NOMO-1 treated with dmso at 0.1 percent for 144 hours (cell line): ENCODE measurements at regions not wholly inside any gene's neighbourhood (a gene's known extent, or its start where the extent isn't known, plus 50 kb on each side); places are given as distances from the start of the nearest gene placed in this dataset.

Source experiments
- DNase-seq: peaks from one replicate; lab custom pipeline; 2025; ENCODE audit not compliant: unreplicated experiment; lab: John Stamatoyannopoulos, UW

DNA sequence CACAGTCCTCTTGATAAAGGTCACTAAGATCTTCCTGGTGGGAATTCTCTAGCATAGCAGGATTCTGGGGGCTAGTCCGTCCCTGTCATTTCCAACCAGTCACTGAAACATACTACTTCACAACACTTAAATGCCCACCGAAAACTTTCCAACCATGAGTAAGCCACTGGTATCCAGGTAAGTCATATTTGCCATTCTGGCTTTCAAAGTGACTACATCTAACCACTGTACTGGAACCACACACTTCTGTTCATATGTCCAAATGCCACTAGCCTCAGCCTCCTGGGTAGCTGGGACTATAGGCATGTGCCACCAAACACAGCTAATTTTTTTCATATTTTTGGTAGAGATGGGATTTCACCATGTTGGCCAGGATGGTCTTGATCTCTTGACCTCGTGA is 64.3 kb upstream of the VANGL1 start:
- no peak for DNase-seq

DNA sequence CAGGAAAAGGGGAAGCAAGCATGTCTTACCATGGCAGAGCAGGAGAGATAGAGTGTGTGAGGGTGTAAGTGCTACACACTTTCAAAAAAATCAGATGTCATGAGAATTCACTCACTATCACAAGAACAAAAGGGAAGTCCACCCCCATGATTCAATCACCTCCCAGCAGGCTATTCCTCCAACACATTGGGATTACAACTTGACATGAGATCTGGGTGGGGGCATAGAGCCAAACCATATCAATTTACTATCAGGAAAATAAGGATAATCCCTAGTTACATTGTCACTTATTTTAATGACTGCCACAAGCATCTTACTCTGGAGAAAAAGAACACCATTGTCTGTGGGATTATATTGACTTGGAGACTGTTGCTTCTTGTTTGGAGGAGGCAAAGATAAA is 66.1 kb upstream of the VANGL1 start:
- DNase-seq, result no peak

DNA sequence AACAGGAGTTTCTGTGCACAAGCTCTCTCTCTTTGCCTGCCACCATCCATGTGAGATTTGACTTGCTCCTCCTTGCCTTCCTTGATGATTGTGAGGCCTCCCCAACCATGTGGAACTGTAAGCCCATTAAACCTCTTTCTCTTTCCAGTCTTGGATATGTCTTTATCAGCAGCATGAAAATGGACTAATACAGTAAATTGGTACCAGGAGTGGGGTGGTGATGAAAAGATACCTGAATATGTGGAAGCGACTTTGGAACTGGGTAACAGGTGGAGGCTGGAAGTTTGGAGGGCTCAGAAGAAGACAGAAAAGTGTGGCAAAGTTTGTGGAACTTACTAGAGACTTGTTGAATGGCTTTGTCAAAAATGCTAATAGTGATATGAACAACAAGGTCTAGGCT is 69.1 kb upstream of the VANGL1 start:
- DNase-seq, result no peak

DNA sequence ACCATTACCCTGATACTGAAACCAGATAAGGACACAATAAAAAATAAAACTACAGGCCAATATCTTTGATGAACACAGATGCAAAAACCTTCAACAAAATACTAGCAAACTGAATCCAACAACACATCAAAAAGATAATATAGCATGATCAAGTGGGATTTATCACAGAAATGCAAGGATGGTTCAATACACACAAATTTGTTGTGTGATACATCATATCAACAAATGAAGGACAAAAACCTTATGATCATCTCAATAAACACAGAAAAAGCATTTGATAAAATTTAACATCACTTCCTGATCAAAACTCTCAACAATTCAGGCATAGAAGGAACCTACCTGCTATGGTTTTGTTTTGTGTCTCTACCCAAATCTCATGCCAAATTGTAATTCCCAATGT is 74.3 kb upstream of the VANGL1 start:
- DNase-seq, result no peak

DNA sequence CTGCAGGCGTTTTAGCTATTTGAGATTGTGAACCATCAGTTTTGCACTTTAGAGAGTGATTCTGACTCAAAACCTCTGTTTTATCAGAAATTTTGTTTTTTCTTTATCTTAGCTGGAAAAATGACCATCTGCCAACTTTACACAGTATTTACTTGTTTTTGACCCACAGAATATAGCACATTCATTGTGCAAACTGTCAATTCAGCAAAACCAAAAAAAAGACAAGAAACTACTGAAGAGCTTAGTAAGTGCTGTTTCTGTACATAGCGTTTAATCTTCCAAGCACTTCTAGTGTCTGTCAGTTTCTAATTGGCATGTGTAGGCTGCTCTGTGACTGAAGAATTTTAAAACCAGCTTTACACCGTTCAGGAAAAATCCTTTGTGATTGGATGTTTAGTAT is 76.0 kb upstream of the VANGL1 start:
- DNase-seq, result no peak

DNA sequence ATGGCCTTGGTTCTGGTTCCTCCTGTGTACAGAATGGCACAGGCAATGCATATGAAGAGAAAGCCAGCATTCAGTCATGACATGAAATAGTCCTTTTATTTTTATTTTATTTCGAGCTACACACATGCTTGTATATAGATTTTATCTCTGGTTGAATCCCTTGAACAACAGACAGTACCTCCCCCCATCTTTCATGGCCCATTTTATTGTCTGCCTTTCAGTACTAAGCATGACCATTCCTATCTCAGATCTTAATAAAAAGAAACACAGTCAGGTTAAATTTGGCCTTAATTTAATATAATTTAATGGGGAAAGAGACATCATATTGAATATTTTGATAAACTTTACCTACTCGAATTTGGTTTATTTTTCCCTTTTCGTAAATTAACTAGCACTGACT is 76.4 kb upstream of the VANGL1 start:
- no peak for DNase-seq

DNA sequence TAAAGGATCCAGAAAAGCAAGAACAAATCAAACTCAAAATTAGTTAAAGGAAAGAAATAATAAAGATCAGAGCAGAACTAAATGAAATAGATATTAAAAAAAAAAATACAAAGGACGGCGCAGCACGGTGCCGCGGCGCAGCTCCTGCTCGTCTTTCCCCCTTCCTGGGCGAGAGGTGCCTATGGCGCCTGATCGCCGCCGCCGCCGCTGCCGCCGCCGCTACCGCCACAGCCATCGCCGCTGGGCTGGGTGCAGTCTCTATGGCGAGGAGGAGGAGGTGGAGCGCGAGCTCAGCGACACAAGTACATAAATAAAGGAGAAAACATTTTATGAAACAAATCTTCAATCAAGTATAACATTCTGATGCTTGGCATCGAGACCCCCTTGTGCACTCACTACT is 77.6 kb upstream of the VANGL1 start:
- no peak for DNase-seq

DNA sequence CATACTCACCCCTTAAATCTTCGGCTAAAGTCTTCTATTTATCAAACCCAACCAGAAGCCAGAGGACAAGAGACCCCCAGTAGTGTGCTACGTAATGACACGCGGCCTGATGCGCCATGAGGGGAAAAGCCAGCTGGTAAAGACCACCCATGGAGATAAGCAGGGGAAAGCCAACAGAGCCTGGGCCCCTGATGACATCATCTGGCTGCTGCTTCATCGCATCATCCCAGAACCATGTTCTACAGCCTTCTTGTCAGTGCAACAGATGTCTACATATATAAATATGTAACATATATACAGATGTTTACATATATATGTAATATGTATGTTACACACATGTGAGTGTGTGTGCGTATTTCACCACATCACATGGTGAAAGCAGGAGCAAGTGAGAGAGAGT is 81.7 kb upstream of the VANGL1 start:
- no peak for DNase-seq

DNA sequence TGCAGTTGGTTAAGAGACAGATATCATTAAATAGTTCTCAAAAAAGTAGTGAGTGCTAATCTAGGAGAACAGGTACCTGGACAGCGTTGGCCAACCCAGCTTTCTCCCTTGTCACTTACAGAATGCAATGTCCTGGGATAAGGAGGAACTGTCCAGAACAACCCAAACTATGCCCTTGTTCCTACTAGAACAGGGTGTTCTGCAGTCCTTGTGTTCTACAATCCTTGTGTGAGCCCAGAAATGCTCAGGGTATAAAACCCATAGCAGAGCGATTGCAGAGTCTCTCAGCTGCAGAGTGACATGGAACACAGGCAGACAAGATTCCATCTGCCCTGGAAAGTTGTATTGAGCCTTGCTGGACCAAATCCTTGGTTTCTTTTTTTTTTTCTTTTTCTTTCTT is 83.5 kb upstream of the VANGL1 start:
- no peak for DNase-seq

DNA sequence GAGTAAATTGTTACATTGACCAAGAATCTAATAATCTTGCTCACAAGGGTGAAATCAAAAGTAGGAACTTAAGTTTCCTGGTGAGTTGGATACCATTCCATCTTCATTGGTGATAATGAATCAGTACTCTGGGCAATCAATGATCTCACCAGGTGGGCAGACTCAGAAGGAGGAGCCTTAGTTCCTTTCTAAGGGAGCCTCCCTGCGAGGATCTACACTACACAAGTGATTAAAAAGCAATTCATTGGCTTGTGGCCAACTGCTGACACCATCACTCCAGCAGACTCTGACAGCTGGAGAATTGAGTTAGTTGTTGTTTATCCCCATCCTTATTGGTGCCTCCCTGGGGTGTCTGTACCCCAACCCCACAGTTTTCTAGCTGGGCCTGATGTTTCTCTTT is 84.1 kb upstream of the VANGL1 start:
- DNase-seq, result no peak

DNA sequence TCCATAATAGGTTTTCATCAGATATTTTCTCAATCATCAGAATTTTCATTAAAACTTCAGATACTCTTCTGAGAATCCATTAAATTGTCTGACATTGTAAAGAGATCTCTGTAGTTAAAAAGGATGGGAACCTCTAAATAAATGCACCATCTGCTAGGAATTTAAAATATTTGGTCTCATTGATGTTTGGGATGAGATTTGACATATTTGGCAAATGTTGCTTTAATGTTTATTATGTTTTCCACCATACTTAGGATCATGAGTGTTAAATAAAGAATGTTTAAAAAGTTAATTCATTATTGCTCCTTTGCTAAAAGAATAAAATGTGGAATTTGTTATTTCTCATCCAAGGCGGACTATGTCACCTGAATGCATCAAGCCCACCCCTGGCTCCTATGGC is 85.5 kb upstream of the VANGL1 start:
- DNase-seq, result no peak

DNA sequence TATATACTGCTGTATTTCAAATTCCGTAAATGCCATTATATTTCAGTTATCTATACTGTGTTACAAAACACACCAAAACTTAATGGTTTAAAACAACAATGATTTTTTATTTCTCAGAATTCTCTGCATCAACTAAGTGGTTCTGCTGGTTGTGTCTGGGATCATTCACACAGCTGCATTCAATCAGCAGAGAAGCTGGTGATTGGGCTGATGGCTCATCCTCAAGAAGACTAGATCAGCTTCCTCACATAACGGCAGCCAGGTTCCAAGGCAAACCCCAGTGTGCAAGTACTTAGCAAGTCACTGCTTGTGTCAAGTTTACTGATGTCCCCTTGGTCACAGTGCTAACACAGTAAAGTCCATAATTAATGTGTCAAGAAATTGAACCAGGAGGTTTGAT is 86.3 kb upstream of the VANGL1 start:
- no peak for DNase-seq

DNA sequence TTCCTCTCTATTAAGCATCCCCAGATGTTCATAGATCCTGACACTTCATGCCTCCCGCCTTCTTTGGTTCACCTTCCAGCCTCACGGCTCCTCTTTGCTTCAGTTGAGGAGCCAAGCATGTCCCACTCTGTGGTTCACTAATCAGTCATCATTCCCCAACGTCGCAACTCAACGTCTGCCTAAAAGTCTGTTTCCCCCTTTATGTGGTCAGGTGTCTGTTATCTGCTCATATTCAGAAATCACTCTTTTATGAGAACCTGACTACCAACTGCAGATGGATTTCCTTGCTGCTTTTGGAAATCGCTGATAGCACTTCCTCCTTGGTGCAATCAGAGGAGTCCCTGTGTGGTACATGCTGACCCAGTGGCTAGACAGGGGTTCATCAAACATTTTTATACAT is 94.1 kb upstream of the VANGL1 start:
- no peak for DNase-seq

DNA sequence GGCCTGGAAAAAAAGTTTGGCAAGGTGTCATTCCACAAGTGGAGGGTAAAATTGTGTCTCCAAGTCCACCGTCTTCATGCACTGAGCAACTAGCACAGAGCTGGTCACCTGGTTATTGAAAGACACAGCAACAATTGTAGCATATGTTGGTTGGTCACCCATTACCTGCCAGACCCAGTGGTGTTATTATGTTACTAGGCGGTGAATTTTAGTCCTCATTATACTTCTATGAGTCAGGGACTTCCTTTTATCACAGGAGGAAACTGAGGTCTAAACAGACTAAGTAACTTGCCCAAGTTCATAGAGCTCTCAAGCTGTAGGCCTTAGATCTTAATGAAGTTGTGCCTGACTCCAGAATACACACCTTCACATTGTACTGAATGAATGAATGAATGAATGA is 94.9 kb upstream of the VANGL1 start:
- DNase-seq, result no peak

DNA sequence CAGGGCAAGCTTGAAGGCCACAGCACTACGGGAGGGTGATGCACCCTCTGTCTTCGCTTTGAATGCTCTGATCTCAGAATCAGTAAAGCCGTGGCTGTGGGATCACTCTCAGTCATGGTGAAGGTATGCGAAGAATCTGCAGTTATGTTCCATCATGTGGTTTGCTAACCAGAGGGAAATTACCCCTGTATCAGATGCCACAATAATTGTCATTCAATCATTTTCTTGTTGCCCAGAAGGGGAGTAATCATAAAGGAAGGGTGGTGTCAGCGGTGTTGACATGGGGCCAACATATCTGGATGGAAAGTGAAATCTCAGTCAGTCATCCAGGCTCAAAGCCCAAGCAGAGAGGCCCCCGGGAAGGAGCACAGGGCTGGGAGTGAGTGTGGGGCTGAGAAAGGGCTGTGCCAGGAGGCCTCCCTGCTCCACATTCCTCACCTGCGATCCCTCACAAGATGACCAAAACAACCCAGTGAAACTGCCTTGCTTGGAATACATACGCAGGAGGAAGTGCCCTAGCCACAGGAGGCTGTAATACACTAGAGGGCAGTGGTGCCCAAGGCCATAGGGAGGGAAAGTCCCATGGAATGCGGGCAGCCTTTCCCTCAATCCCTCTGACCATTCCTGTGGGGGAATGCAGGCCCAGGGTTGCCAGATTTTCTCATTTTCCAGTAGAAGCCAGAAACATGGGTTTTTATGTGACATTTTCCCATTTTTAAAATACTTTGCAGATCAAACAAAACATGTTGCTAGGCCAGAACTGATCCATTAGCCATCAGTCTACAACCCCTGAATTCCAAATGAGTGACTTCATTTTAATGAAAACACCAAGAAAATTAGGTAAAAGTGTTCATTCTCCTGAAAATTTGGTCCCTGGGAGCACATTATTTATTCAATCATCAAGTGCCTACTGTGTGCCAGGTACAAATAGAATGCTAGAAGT is 95.7 kb upstream of the VANGL1 start:
- no peak for DNase-seq

DNA sequence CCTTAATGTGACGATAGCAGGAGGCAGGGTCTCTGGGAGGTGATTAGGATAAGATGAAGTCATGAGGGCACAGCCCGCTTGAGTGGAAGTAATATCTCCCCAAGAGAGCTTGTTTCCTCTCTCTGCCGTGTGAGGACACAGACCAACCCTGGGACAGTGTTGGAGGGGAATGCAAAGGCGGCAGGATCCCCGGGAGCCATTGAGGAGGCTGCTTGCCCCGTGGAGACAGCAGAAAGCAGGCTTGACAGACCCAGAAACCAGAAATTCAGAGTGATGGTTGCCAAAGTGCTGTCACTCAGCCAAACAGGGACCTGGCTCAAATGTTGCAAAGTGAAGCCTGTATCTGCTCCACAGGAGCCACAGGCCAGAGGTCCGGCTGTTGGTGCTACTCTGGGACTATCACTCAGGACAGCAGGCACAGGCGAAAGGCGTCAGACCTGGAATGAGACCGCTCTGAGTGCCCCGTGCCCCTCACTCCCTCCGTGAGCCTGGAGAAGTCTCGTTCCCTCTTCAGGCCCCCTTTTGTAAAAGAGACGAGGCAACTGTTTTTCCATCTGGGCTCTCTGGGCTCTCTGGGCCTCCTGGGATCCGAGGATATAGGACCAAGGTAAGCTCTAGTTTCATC is 96.6 kb upstream of the VANGL1 start:
- no peak for DNase-seq

DNA sequence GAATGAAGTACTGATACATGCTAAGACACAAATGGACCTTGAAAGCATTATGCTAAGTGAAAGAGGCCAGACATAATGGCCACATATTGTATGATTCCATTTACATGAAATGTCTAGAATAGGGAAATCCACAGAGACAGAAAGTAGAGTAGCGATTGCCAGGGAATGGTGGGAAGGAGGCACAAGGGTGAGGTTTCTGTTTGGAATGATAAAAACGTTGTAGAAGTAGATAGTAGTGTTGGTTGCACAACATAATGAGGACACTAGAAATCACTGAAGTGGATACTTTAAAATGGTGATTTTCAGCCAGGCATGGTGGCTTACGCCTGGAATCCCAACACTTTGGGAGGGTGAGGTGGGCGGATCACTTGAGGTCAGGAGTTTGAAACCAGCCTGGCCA is 97.6 kb upstream of the VANGL1 start:
- DNase-seq, result no peak

DNA sequence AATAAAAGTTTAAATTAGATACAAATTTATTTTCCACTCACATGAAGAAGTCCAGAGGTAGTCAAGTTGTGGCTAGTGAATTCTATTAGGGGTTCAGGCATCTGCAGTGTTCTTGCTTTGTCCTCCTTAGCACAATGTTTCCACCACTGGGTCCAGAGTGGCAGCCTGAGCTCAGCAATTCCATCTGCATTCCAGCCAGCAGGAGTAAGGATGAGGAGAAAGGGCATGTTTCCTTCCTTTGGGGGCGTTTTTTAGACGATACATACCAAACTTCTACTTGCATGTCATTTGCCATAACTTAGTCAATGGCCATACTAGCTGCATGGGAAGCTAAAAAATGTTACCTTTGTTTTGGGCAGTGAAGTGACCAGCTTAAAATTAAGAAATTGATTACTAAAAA is 98.5 kb upstream of the VANGL1 start:
- no peak for DNase-seq

DNA sequence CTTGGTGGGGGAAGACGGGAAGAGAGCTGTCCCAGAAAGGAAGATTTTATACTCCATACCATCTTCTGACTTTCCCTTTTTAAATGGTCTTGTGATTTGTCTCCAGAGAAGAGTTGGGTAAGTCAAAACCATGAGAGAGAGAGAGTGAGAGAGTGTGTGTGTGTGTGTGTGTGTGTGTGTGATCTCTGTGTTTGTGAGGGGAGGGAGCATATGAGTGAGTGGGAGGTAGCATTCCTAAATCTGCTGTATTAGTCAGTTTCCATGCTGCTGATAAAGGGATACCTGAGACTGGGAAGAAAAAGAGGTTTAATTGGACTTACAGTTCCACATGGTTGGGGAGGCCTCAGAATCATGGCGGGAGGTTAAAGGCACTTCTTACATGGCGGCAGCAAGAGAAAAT is 102.0 kb upstream of the VANGL1 start:
- DNase-seq, result no peak

DNA sequence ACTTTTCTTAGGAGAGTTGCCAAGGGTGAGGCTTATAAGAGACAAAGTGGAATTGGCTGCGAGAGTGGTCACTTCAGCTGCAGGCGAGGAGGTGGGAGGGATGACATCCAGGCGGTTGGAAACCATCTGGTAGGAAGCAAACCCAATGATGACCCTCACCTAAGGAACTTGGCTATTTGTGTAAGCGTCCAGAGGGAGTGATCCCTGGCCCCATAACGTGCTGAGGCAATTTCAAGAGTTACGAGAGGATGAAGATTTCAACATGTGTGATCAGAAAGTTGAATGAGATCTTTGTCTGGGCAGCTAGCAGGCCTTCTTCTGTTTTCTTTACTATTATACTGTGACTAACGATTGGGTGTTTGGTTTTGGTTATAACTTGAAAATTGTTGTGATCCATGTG is 102.7 kb upstream of the VANGL1 start:
- DNase-seq, result no peak

DNA sequence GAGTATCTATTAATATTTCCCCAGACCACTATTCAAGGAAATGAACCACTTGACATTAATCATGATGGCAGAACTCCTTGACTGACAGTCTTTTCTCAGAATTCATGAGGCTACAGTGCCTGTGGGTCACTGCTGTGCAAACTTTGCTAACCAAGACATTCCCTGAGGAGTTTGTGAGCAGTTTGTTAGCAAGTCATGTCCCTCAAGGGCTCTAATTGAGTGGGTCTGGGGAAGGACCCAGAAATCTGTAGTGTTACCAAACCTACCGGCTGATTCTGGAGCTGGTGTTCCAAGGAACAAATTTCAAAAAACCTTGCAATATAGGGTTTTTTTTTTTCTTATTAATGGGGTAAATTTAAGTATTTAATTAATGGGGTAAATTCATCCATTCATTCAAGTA is 103.2 kb upstream of the VANGL1 start:
- DNase-seq, result no peak

DNA sequence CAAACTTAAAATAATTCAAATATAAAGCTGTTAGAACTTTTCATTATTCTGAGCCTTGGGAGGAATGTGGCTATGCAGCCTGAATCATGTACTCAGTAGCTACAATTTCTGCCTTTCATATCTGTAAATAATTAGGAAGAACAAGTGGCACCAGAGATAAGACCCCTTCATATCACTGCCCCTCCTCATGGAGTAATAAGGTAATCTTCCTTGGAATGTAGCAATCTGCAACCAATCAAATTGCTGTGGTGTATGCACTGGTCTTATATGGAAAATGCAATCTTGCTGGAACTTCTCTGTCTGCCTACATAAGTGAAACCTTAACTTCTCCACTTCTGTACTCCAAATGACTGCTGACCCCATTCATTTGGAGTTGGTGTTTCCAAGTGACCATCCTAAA is 104.4 kb upstream of the VANGL1 start:
- DNase-seq, result no peak
